Panc1 (cell line): ENCODE measurements at regions not wholly inside any gene's neighbourhood (a gene's known extent, or its start where the extent isn't known, plus 50 kb on each side); places are given as distances from the start of the nearest gene placed in this dataset.

Experiments
- CTCF ChIP-seq: fragments of 450-650 bp; IDR thresholded peaks from 2 replicates; pipeline ENCODE4 v1.5.1; 2017; ENCODE audit warnings: mild to moderate bottlenecking
- POLR2AphosphoS5 ChIP-seq: IDR thresholded peaks from 2 replicates; pipeline ENCODE4 v1.6.1; 2012; ENCODE audit warnings: mild to moderate bottlenecking, low read depth, low read length, moderate library complexity
- REST ChIP-seq, 2 experiments: IDR thresholded peaks; 2 replicates each; pipeline ENCODE4 v1.6.1; 2011 to 2012; ENCODE audit warnings: low read depth in 2 of 2, control low read depth in 1 of 2, low read length in 1 of 2, mild to moderate bottlenecking in 1 of 2, moderate library complexity in 1 of 2; ENCODE audit not compliant: insufficient read depth in 1 of 2
- TCF7L2 ChIP-seq: IDR thresholded peaks from 2 replicates; pipeline ENCODE4 v1.6.1; 2011; ENCODE audit warnings: mild to moderate bottlenecking, low read depth, low read length, inconsistent platforms

- TF ChIP-seq CTCF = no peak
- TF ChIP-seq TCF7L2 = no peak
- TF ChIP-seq REST (IDR thresholded peaks at IDR 0.05; ENCODE audit: insufficient read depth in 1 of 2, low read depth in 2 of 2, low read length in 1 of 2) = no peak
- no peak for TF ChIP-seq POLR2AphosphoS5
These were observed 124.4 kb upstream of the PTBP2 start for GRCh38 chr1:96597218-96597617.
